ENCODE measurements at regions not wholly inside any gene's neighbourhood (a gene's known extent, or its start where the extent isn't known, plus 50 kb on each side); places are given as distances from the start of the nearest gene placed in this dataset.

GRCh38 chr2:122357998-122358397 lies 602.5 kb downstream of the TSN start:
- DNase-seq = no peak

DNA sequence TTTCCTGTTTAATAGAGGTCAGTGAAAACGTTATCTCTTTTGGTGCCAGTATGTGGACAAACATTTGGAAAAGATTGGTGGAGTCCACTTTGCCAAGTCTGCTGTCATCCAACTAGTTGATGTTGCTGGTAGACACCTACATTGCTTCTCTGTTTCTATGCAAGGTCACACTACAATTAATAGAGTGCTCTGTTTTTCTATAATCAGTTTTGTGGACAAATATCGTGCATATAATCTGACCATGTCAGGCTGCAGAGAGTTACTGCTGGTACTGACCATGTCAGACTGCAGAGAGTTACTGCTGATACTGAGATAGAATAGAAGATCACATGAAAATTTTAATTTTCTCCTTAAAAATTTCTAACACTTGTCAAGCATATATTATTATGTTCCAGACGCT lies 603.3 kb downstream of the TSN start:
- DNase-seq = no peak

DNA sequence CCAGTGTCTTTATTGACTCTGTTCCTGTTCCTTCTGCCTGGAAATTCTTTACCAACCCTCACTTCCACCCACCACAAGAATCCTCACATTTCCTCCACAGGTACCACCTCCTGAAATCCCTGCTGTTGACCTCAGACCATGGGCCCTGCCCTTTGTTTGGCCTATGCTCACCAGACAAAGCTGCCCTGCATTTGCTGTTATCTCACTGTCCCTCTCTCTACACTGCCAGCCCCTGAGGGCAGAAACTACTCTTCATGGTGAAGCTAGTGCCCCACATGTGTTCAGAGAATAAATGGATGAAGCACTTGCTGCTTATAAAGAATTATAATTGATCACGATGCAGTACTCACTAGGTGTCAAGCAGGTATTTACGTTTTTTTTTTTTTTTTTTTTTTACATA lies 608.4 kb downstream of the TSN start:
- DNase-seq = no peak

DNA sequence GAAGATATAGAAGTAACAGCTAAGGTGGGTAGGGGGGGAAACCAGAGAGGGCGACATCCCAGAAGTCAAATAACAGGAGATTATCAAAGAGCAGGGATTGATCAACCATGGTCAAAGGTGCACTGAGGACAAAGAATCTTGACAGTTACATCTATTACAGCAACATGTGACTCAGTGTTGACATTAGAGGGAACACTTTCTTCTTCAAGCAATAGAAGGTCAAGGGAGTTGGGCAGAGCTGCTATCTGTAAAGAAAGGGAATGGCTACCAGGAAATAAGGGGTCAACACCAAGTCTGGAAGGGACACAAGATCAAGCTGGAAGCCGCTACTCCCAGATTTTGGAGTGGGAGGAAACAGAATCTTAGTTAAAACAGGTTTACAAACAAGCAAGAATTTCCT lies 611.0 kb downstream of the TSN start:
- no peak for DNase-seq

DNA sequence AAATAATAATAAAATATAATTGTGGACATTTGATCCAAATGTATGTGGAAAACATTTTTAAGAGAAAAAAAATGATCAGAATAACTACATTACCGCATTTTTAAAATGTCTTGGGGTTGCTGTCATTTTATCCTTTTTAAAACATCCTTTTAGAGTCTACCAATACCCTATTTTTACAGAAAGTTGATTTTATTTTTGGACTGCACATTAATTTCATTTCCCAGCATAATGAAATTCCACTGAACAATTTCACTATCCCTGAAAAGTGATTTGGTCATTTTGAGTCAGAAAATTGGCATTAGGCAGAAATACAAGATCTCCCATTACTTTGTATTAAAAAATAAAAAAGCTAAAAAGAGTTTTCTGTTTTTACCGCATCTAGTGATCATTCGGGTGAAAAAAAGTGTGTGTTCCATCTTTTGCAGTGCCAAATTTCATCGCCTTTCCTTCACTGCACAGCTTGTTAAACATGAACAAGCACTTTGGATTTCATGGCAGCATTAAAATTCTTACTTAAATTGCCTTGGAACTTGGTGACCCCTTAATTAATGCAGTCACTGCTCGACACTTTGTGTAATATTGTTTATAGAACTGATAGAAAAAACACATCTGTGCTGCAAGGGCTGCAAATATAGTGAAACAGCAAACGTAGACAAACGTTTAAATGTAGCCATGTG lies 611.7 kb downstream of the TSN start:
- DNase-seq = no peak

DNA sequence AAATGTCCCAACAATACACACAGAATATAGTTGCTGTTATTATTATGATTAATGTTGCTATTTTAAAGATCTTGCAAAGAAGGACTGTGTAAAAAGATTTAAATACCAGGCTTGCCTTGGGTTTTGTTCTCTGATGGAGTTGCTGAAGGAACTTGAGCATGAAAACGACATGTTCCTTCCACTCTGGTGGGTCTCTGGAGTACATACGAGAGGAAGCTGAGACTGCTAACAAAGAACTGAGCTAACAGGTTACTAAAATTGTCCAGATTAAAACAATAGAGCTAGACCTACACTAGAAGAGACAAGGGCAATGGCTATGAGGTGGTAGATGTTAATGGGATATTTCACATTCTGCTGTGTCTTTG lies 612.2 kb downstream of the TSN start:
- DNase-seq = no peak

DNA sequence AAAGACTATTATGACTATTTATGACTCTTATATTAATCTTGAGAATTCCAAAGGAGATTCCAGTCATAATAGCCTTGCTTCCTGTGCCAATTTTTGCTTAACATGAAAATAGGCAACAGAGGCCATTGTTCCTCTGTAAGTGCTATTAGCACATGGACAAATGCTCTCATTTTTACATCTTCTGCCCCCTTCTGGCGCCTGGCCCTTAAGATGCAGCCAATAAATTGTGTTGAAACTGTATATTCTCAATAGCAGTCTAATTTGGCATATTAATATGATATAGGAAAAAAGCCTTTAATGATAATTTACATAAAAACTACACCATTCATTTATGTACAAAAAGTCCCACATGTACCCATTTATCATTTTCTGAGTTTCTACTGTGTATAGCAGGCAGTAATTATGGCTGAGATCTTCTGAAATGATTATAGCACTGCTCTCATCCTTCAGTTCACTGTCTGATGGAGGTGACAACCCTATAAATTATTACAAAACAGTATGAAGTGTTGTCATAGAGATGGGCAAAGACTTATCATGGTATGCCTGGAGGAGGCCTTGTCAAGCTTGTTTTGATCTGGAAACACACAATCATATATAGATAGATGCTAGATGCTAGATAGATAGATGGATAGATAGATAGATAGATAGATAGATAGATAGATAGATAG lies 613.3 kb downstream of the TSN start:
- DNase-seq = no peak

GRCh38 chr2:122378521-122378920 lies 623.1 kb downstream of the TSN start:
- no peak for DNase-seq

DNA sequence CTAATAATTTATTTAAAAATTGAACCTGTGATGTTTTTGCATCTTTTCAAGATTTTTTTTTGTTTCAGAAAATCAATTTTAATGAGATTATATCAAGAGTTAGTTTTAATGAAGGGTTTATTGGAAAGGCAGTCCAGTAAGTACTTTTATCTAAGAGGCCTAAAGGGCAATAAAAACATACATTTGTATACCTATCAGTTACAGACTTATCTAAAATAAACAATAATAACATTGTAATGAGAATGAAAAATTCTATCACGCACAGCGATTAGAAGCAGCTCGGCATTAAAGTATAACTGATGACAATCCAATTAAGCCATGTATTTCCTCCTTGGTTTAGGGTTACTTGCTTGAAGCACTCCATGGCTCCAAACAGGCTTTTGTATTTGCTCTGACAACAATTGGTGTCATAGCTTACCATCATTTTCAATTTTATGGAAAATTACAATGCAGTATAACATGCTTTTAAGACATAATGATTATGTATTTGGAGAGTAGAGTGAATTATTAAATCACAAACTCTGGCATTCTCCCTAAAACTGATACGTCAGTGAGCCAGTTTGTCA lies 629.4 kb downstream of the TSN start:
- DNase-seq = no peak

GRCh38 chr2:122388208-122388607 lies 632.8 kb downstream of the TSN start:
- no peak for DNase-seq

DNA sequence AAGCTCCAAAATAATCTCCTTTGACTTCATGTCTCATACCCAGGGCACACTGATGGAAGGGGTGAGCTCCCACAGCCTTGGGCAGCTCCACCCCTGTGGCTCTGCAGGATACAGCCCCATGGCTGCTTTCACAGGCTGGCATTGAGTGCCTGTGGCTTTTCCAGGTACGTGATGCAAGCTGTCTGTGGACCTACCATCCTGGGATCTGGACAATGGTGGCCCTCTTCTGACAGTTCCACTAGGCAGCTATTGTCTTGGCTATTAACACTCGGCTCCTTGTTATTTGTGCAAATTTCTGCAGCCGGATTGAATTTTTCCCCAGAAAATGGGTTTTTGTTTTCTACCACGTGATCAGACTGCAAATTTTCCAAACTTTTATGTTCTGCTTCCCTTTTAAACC lies 634.2 kb downstream of the TSN start:
- peak; percentile 48 to 80 for DNase-seq

- DNase-seq = no peak
Measured at GRCh38 chr2:122390406-122390805, 635.0 kb downstream of the TSN start.

- DNase-seq = no peak
Measured at GRCh38 chr2:122391726-122392125, 636.3 kb downstream of the TSN start.

DNA sequence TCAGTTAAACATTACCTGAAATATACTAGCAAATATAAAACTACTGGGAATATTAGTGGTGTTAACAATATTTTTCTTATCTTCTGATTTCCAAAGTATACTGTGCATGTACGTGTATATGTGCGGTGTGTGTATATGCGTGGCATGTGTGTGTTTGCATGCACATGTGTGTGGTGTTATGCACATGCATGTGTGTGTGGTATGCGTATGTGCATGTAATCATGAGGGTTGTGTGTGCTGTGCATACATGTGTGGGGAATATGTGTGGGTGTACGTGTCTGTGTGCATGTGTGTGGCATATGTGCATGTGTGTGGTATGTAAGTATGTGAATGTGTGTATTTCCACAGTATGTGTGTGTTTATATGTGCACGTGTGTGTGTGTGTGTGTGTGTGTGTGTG lies 640.2 kb downstream of the TSN start:
- no peak for DNase-seq

DNA sequence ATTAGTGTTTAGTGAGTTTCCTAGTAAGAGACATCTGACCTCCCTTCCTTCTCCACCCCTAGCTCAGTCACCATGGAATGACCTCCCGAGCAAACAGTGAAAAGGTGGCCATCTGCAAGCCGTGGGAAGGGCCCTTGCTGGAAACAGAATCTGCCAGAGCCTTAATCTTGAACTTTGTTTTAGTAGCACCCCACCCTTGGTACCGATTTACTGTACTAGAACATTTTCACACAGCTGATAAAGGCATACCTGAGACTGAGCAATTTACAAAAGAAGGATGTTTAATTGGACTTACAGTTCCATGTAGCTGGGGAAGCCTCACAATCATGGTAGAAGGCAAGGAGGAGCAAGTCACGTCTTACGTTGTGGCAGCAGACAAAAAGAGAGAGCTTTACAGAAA lies 655.8 kb downstream of the TSN start:
- no peak for DNase-seq

GRCh38 chr2:122412360-122412759 lies 656.9 kb downstream of the TSN start:
- peak in 1 of 2 donors; percentile 8 for DNase-seq

DNA sequence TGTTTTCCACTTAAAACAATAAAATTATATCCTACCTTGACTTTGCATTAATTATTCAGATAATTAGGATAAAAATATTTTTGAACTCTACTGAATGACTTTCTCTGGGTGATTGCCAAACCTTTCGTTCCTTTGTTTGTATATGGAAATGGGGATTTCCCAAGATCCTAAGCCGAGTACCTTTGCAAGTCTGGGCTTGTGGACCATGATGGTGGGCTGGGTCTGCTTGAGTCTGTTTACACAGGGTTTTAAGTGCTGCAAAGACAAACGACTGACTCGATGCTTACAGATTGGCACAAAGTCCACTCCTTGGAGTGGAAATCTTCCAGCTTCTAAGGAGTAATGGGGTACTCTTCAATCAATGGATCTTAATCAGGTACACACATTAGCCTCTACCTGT lies 659.5 kb downstream of the TSN start:
- DNase-seq = no peak

DNA sequence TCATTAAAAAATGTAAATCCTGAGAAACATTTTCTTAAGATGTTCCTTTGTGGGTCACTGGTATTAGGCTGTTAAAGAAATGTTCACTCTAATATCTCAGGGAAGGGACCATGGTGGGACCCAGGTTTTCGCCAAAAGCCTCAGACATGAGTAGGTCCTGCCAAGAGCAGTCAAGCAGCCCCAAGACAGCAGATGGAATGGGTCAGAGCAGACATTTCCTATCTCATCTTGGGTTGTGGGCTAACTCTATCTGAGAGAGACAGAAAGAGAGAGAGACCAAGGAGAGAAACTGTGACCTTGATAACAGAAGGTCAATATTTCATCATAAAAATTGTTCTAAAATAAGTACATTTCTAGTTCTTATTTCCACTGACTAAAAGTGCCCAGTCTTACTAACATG lies 661.7 kb downstream of the TSN start:
- no peak for DNase-seq

DNA sequence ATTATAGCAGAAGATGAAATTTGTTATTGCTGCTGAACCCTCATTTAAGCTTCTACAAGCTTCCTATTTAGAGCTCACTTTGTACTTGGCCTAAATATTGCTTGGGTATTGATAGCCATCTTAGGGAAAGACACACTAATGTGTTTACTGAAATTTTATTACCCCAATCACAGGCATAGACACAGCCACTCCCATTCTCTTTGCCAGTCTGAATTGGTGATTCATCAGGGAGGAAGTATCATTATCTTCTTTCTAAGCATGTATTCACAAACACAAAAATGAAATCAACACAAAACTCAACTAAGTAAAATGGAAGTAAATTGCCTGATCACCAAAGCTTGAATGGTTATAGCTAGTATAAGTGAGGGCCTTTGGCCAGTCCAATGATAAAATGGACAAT lies 666.3 kb downstream of the TSN start:
- DNase-seq = no peak

DNA sequence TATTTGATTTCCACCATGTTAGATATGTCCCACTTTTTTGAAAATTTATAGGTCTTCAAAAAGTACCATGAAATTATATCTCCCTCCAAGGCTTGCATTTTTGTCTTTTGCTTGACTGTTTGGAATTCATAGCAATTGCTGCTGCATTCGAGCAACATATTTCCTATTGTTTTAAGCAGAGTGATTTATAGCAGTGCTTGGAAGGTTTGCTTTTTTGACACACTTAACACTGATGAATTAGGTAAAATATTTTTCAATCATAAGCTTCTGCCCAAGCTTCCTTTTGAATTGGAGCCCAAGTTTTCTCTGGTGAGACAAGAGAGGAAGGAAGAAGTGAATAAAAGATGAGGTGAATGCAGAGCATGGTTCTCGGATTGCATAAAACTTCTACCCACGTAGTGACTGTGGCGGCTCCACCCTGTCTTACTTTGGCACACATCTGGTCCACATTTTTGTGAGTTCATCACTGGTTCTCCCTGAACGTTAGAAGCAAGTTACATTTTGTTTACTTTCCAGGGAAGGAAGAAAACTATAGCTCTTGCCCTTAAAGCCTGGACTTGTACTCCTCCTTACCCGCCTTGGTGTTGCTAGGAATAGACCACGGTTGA lies 667.0 kb downstream of the TSN start:
- no peak for DNase-seq

DNA sequence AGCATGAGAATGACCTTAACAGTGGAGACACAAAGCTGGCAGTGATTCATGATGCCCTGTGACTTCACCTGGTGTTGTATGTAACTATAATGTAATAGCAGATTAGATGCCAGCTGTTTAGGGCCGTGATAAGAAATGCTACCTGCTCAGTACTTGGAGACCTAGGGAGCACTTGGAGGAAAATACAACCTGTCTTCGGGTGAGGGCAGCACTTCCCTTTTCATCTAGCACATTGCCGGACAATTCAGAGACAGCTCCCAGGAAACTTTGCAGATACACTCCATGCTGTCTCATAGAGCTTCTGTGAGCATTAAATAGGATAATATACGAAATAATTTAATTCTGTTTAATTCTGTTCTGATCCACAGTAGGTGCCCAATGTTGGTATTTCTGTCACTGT lies 668.5 kb downstream of the TSN start:
- DNase-seq = no peak

DNA sequence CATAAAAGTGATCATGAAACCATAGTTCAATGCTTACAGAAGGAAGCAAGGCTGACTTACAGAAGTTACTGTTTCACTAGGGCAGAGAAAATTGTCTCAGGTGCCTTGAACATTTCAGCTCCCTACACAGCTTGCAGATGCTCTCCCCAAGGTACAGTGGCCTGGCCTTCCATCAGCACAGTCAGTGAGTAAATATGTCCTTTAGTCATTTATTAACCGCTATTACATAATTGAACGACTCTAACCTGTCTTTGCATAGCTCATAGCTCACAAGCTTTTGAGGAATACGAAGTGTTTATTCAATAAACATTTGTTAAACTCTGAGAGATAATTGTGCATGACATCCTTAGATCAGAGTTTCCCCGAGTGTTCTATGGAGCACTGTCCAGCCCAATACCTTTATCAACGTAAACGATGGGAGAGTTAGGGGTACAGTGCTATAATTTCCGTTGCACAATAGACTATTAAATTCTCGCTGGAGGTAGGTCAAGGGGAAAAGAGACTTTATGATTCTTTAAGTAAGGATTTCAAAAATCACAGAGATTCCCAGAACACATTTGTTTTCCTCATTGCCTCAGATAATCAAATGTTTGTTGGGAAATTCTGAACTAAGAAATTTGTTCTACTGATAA lies 677.8 kb downstream of the TSN start:
- DNase-seq = no peak

DNA sequence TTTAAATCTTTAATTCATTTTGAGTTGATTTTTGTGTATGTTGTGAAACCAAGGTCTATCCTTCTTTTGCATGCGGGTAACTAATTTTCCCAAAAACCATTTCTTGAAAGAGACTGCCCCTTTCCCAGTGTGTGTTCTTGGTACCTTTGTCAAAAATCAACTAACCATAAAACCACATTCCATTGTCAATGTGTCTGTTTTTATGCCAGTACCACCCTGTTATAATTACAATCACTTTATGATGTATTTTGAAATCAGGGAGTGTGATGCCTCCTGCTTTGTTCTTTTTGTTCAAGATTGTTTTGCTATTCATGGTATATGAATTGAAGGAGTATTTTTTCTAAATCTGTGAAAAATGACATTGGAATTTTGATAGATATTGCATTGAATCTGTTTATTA lies 689.6 kb downstream of the TSN start:
- no peak for DNase-seq

GRCh38 chr2:122446761-122447160 lies 691.3 kb downstream of the TSN start:
- no peak for DNase-seq
